ENCODE measurements at regions not wholly inside any gene's neighbourhood (a gene's known extent, or its start where the extent isn't known, plus 50 kb on each side); places are given as distances from the start of the nearest gene placed in this dataset.
"Not testable (repeated sequence)": the region's sequence is repeated elsewhere in the genome, so short reads cannot be mapped to it uniquely, and the experiment has no call there.

DNA sequence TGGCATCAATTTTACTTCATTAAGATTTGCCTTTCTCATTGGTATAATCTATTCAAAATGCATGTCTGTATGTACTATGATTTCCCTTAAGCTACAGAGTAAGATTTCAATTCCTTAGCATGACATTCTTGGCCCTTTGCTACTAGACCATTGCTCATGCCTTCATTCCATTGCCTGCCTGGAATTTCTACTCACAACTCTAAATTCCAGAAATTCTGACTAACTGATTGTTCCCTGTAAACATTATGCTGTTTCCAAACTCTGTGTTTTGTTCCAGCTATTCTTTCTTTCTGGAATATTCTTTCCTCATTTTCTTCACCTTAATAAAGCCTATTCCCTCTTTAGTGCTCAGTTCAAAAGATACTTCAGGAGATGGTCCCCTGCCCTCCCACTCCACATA lies 568.8 kb upstream of the SEMA6A start:
- no peak for DNase-seq (ENCODE audit: low read depth)

DNA sequence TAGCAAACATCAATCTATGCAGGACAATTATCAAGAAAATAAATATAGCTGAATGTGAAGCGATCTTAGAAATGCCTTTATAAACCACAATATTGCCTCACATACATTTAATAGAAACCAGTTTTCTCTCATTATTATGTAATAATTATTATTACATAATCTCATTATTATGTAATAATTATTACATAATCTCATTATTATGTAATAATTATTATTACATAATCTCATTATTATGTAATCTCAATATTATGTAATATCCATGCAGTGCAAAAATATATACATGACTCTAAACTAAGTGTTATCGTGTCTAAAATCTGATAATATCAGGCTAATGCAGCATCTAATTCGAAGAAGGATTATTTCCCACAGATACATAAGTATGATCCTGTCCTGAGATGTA lies 563.9 kb upstream of the SEMA6A start:
- no peak for DNase-seq (ENCODE audit: low read depth)

DNA sequence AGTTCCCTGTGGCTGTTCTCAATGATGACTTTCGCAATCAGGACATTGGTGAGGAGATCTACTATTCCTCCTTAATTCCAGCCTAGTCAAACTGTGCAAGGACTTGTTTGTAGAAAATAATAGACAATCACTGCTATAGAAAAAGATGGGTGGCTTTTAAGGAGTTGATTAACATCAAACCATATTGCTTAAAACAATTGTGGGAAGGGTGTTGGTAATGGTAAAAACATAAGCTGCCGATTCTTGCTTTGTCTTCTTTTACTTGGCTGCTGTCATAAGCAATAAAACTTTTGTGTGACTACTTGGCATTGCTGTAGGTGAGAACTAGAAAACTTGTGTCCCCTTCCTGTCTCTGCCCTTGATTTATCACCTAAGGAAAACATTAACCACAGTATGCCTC lies 561.2 kb upstream of the SEMA6A start:
- no peak for DNase-seq (ENCODE audit: low read depth)

DNA sequence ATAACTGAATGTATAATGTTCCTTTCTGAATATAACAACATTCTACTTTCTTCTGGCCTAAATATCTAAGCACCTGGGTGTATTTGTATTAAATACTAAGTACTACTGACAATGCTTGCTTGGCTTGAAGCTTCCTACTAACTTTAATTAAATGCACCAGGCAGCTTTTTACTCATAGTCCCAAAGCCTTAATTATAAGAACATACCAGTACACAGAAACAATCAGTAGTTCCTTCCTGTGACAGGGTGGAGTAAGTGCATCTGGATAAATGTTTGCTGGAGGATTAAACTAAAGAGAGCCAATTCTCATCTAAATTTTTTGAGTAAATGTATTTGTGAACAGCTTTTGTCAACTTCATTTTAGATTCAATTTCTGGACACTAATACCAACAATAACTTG lies 558.6 kb upstream of the SEMA6A start:
- no peak for DNase-seq (ENCODE audit: low read depth)

DNA sequence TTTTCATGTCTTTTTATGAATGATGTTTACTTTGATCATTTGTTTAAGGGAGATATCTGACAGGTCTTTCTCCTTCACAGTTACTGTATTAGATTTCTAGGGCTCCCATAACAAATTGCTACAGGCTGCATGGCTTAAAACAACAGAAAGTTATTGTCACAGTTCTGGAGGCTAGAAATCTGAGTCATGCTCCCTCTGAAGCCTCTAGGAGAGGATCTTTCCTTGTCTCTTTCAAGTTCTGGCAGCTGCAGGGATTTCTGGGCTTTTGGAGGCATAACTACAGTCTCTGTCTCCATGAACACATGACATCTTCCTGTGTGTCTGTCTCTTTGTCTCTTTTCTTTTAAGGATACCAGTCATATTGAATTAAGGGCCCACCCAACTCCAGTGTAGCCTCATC lies 557.3 kb upstream of the SEMA6A start:
- DNase-seq (ENCODE audit: low read depth): no peak

DNA sequence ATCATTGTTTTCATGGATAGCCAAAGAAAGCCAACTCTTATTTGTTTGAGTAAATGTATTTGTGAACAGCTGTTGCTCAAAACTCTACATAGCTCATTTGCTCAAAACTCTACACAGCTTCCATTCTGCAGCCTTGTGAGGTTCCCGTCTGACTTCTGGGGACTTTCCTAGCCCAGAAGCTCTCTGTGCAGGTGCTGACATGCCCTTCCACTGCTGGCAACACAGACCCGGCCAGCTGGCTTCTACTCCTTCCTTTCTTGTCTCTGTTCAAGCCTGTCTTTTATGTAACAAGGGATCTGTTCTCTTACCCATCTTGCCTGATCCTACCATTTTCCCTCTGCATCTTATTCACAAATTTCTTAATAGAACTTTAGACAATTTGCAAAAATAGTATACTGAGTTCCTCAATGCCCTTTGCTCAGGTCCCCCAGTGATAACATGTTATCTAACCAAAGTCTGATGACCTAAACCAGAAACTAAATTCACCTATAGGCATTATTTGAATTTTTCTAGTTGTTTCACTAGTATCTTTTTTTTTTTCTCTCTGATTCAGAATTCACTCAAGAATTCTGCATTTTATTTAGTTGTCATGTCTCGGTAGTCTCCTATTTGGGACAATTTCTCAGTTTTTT lies 556.5 kb upstream of the SEMA6A start:
- no peak for DNase-seq (ENCODE audit: low read depth)

DNA sequence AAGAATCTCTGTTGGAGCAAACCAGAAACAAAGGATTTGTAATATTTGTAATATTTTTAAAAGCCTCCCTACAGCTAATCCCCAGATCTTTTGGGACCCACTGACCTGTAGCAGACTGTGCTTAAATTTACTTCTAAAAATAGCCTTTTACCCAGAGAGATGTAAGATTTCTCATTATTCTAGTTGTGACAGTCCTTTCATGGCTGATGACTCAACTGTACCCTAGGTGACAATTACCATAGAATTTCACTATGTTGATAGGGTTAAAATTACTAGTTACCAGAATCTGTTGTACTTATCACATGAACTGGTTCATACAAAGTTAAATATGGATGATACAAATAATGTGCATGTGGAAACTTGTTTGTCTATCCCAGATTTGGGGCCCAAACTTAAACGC lies 543.9 kb upstream of the SEMA6A start:
- no peak for DNase-seq (ENCODE audit: low read depth)

DNA sequence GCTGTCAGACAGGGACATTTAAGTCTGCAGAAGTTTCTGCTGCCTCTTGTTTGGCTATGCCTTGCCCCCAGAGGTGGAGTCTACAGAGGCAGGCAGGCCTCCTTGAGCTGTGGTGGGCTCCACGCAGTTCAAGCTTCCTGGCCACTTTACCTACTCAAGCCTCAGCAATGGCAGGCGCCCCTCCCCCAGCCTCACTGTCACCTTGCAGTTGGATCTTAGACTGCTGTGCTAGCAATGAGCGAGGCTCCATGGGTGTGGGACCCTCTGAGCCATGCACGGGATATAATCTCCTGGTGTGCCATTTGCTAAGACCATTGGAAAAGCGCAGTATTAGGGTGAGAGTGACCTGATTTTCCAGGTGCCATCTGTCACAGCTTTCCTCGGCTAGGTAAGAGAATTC lies 542.7 kb upstream of the SEMA6A start:
- DNase-seq (ENCODE audit: low read depth): not testable (repeated sequence)

DNA sequence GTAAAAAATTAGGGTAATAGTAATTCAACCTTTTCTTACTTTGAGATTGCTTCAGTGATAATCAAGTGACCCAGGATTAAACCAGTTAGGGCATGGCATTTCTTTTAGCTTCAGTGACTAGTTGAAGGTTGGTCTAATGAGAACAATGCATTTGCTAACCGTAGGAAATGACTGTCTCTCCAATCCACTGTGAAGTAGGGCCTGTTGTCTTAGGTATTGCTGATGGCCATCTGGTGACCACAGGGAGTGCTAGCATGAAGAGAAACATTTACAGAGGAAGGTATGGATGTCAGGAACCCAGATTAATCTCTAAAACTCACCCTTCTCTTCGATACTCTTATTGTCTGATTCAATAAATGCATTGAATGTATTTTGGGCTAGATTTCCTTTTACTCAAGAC lies 535.9 kb upstream of the SEMA6A start:
- DNase-seq (ENCODE audit: low read depth): no peak

DNA sequence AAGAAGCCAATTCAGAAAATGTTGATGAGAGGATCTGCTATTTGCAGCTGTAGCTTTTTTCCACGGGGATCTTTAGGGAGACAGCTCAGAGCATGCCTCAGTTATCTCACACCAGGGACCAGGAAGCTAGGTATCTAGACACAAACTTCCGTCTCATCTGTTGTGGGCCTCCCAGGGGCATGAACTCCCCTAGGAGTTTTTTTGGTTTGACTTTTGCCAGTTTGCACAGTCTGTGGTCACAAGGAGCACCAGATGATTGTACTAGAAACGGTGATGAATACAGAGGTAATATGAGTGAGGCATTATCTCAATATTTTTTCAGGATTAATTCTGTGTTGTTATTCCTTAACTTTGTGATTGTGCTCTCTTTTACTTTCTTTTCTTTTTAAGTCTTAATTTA lies 533.2 kb upstream of the SEMA6A start:
- no peak for DNase-seq (ENCODE audit: low read depth)

DNA sequence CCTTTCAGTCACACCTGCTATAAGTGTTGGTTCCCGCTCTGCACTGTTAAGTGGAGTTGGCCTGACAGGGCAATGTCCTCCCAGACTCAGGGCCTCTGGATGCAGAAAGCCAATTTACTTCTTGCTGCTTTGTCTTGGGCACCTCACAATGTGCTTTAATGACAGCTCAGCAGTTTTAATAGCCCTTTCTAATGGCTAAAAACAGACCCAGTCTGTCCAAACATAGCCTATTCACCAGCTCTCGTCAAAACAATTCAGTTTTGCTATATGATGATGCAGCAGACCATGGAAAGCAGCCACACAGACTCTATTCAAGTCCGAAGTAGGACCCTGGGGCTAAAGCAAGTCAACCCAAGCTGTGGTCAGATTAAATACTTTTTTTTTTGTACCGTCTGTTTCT lies 529.1 kb upstream of the SEMA6A start:
- DNase-seq (ENCODE audit: low read depth): no peak

DNA sequence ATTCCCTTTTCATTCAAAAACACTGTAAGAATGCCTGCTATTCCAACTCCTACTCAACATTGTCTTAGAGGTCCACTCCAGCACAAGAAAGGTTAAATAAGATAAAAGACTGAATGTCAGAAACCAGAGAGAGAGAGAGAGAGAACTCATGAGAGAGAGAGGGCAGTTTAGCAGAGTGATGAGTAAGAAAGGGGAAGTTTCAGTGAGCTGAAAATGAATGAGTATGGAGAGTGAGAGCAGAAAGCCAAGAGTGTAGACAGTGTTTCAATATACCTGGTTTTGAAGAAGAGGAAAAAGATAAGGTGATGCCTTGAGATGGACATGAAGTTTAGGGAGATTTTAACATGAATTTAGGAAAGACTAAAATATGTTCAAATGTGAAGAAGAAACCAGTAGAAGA lies 528.0 kb upstream of the SEMA6A start:
- no peak for DNase-seq (ENCODE audit: low read depth)

DNA sequence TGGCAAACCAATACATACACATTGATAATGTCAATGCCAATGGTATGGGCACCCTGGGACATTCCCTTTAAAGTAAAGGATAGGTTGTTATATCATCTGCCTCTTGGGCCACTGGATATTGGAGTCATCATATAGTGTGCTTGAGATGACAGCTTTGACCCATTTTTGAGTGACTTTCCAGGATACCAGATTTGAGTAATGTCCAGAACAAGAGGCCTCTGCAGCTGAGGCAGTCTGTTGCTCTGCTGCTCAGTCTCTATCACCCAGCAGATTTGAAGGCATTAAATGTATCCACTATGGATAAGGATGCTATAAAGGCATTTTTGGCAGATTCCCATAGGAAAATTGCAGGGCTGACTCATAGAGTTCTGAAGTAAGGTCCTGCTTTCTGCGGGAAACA lies 525.6 kb upstream of the SEMA6A start:
- DNase-seq (ENCODE audit: low read depth): no peak

DNA sequence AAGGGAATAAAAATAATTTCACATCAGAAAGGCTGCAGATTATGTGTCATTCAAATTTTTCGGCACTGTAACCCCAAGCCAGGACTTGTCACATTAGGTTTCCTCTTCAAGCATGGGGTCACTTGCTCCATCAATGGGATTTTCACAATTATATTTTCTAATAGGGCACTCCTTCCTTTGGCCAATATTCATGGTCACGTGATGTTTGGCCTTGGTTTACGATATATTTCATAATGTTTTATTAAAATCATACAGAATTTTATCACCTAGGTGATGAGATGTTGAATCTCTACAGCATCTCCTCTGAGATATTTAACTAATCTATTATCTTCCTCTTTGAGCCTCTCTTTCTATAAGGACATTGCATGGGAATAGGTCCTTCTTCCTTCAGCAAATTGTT lies 523.5 kb upstream of the SEMA6A start:
- no peak for DNase-seq (ENCODE audit: low read depth)

DNA sequence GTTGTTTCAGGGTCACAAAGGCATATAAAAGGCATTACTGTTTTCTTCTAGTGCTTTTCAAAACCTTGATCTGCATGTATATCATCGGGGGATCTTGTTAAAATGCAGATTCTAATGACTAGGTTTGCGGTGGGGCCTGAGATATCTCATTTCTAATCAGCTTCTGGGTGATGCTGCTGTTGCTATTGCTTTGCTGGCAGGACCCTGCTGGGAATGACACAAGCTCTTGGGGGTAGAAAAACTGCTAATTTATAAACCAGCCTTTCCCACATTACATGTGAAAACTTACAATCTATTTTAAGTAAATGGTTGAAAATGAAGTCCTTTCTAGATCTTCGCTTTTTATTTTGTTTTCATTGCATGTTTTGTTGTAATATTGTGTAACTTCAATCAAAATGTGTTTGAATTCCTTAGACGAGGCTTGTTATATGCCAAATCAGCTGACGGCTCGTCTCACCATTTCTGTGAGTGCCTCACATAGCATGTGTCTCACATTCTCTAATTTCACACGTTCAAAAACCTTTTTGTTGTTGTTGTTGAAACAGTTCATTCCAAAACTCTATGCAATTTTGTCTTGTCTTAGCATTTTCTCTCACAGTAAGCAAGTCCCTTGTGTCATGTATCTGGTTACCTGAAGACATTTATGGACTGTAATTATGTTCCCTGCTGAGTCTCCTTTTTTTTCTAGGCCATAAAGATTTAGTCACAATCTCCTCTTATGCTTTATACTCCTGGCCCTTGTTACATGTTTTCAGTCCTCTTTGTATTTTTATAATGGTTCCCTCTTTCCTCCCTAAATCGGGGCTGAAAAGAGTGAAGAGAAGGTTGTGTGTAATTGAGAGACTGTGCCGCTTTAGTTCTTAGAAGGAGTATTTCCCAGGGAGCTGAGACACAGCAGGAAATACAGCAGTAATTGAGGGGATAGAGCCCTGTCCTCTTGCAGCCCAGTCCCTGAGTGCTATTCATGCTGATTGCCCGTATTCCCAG lies 521.0 kb upstream of the SEMA6A start:
- DNase-seq (ENCODE audit: low read depth): no peak

DNA sequence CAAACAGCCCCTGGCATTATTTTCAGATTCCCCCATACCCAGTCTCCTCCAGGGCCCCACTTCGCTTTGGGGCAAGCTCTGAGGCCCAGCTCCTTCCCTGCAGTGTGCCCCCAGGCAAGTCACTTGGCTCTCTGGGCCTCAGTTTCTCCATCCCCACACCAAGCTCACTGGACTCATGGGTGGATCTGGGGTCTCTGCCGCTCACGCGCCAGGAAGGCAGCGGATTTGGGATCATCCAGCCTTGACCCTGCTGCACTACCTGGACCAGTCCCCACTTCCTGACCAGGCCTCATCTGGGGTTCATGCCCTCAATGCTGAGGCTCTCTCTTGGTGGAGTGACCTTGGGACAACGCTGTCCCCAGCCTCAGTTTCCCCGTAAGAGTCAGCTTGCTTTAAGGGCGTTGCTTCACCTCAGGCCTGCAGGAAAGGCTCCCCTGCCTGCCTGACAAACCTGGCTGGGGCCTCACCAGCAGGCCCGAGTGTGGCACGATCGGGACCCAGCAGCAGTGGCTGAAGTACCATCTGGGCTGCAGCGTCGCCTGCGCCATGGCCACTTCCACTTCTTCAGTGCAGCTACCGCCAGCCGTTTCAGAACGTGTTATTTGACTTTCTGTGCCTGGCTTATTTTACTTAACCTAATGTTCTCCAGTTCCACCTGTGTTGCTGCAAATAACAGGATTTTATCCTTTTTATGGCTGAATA lies 519.6 kb upstream of the SEMA6A start:
- no peak for DNase-seq (ENCODE audit: low read depth)

DNA sequence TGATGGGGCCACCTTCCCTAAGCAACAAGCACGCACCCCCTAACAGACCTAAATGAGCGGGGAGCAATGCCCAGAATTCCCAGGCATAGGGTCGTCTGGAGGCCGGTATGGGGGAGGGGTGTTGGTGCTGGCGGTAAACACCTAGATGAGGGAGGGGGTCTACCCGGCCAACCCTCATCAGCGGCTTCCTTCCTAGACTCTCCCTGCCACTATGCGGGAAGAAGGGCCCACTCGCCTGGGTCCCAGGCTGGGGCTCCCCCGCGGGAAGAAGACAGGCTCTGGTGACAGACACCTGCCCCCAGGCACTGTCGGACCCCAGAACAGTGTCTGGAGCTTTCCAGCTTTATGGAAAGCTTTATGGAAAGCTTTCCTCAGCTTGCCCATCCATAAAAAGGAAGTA lies 519.0 kb upstream of the SEMA6A start:
- no peak for DNase-seq (ENCODE audit: low read depth)

DNA sequence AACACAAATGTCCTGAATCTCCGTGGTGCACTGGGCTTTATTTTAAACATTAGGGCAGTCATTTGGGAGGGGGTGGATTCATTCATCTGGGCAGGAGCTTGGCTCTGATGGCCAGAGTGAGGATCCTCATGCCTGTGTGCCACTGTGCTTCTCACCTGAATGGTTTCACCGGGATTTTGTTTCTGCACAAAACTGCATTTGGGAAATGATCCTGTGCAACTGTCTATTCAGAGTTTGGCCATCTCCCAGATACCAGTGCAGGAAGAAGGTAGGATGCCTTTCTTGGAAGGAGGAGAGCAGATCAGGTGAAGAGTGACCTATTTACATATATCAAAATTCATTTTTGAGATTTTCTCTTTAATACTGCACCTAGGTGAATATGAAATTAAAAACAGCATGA lies 514.4 kb upstream of the SEMA6A start:
- no peak for DNase-seq (ENCODE audit: low read depth)

DNA sequence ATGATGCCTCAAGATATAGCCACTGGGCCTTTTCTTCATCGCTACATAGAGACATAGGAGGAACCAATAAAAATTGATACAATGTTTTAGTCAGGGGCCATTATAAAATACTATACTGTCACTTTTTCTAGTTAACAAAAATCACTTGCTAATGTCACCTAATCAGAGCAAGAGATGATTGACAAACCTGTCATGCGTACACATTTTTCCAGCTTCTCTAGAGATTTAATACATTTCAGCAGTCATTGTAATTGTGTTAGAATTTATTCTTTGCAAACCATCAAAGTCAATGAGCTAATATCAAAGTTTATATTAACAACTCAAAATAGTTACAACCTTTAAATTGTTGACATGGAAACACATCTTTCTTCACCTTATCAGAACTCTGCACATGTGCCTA lies 513.6 kb upstream of the SEMA6A start:
- DNase-seq (ENCODE audit: low read depth): no peak

DNA sequence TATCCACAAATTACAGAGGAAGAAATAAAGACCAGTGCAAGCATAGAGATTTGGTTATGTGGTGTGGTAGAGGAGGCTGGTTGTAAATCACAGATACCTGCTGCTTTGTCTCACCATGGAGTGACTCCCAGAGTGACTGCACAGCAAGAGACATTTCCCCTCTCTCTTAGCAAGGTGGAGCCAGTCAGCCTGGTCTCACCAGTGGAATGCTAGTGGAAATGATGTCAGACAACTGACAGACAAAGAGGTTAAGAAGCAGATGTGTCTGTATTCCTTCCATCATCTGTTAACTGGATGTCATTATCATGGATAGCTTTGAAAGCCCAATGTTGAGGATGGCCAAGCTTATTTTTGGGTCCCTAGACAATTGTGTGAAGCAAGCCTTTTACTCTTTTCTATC lies 509.4 kb upstream of the SEMA6A start:
- DNase-seq (ENCODE audit: low read depth): no peak

DNA sequence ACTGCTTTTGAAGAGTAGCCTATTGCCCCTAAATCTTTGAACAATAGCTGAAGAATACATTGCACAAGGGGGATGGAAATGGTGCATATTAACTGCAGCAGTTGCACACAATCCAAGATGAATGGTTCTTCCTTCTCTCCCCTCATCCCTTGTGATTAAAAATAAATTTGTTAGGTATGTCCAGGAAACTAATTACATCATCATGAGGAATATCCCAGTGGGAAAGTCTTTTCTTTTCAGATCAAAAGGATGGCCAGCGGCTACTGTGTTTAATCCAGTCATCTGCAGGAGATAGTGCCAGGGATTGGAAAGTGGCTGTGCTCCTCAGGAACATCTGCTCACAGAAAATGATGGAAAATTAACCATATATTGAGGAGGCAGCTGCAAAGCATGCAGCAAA lies 508.4 kb upstream of the SEMA6A start:
- no peak for DNase-seq (ENCODE audit: low read depth)

DNA sequence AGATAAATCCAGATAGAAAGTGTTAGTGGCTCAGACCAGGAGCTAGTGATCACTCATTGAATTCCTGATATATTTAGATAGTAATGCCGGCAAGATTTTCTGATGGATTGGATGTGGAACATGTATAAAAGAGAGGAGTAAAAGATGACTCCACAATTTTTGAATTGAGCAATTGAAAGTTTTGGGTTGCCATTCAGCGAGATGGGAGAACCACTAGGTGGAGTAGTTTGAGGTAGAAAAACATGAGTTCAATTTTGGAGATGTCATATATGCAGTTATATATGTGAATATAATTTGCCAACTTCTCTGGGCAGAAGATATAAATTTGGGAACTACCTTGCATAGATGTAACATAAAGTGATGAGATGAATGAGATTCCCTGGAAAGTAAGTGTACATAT lies 502.5 kb upstream of the SEMA6A start:
- no peak for DNase-seq (ENCODE audit: low read depth)

DNA sequence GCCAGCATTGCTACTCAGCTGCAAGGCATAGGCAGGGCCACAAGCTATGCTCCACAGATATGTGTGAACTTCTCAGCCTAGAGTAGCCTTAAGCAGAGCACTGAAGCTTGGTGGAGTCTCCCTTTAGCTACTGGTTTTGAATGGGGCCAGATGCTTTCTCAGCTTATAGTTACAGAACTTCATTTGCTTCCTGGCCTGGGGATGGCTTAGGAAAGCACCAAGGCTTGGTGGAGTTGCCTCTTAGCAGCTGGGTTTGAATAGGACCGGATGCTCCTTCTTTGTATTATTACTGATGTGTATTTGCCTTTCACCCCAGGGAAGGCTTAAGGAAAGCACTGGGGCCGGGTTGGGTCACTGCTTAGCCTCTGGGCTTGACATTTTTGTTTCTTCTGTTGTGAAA lies 497.8 kb upstream of the SEMA6A start:
- DNase-seq (ENCODE audit: low read depth): no peak

All from fibroblast of gingiva (primary cell).